ENCODE measurements at regions not wholly inside any gene's neighbourhood (a gene's known extent, or its start where the extent isn't known, plus 50 kb on each side); places are given as distances from the start of the nearest gene placed in this dataset.

GRCh38 chr10:106499448-106499847 lies 665.1 kb downstream of the SORCS1 start:
- TF ChIP-seq POLR2A (IDR thresholded peaks at IDR 0.05) (no peak), CTCF (IDR thresholded peaks at IDR 0.05) (no peak)

Measured in uterus (tissue), 2 donors.